ENCODE measurements at regions not wholly inside any gene's neighbourhood (a gene's known extent, or its start where the extent isn't known, plus 50 kb on each side); places are given as distances from the start of the nearest gene placed in this dataset.

DNA sequence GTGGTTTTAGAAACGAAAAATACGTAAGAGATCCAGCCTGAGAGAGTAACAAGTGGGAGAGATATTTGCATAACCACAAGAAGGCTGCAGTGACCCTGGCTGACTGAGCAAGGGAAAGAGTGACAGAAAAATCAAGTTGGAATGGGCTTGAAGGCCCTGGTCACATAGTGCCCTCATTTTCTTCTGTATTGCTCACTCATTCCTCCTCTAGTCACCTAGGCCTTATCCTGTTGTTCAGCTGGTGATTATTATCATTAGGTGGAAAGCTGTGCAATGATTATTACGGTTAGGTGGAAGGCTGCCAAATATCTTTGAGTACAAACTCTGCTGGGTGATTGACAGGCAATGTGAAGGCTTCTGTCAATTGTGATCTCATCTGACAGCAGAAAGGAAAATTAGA lies 2384.1 kb downstream of the PCDH7 start:
- peaks cover 0 to 4% of the 10 kb centered on the region in 2 experiments; a peak in 1 of 4 replicates for H3K4me1 Mint-ChIP-seq
- H3K4me2 ChIP-seq (ENCODE audit: insufficient read depth, insufficient read length, low read length) = no peak overlapping the region

More for the DNA sequence above, 2384.1 kb downstream of the PCDH7 start:
- Histone ChIP-seq H3K9ac (ENCODE audit: extremely low read depth, insufficient read length, low read length) (no peak overlapping the region), H3K9me3 (ENCODE audit: control insufficient read depth, low read depth, low read length) (no peaks in the 10 kb centered on the region), H4K8ac (replicated peaks; ENCODE audit: insufficient read length, low read depth, low read length) (no peak overlapping the region), H3K79me1 (ENCODE audit: insufficient read depth, low read depth, low read length, poor library complexity, severe bottlenecking) (no peaks in the 10 kb centered on the region), H4K91ac (ENCODE audit: insufficient read length, low read depth, low read length) (no peak overlapping the region), H3K18ac (ENCODE audit: insufficient read length, low read depth, low read length) (no peak overlapping the region), H2AK5ac (ENCODE audit: insufficient read length, low read length) (no peak overlapping the region), H4K20me1 (ENCODE audit: control insufficient read depth, insufficient read depth, insufficient read length) (no peaks in the 10 kb centered on the region), H2BK12ac (ENCODE audit: insufficient read length, low read depth, low read length) (no peak overlapping the region), H3K4me1 (ENCODE audit: insufficient read depth, low read length) (no peaks in the 10 kb centered on the region; the same call in 1 of the 2 replicates), H3K4ac (ENCODE audit: low read depth, low read length) (no peak overlapping the region), H2BK15ac (ENCODE audit: low read depth, low read length) (no peak overlapping the region), H3K27ac (ENCODE audit: insufficient read length, low read depth, low read length) (no peak overlapping the region), H4K5ac (ENCODE audit: insufficient read length, low read depth, low read length) (no peak overlapping the region), H2BK20ac (ENCODE audit: low read depth, low read length, poor library complexity, severe bottlenecking) (no peak overlapping the region), H3K79me2 (ENCODE audit: insufficient read depth, low read length) (no peaks in the 10 kb centered on the region), H3K27me3 (ENCODE audit: insufficient read depth, low read length) (no peaks in the 10 kb centered on the region), H2AFZ (ENCODE audit: low read length) (no peak overlapping the region), H3K23ac (ENCODE audit: insufficient read length, low read depth, low read length) (no peak overlapping the region), H3K14ac (ENCODE audit: insufficient read depth, low read length) (no peak overlapping the region), H3K56ac (ENCODE audit: insufficient read length, low read depth, low read length) (no peak overlapping the region), H3T11ph (ENCODE audit: low read length) (no peak overlapping the region), H3K23me2 (ENCODE audit: insufficient read length, low read depth, low read length, poor library complexity, severe bottlenecking) (no peaks in the 10 kb centered on the region), H2BK5ac (ENCODE audit: insufficient read length, low read length) (no peak overlapping the region), H2BK120ac (ENCODE audit: low read depth, low read length, poor library complexity, severe bottlenecking) (no peak overlapping the region)
- H3K36me3 Mint-ChIP-seq (ENCODE audit: insufficient read depth in 1 of 3, low read depth in 3 of 3) = no peaks in the 10 kb centered on the region; a peak in 1 of 7 replicates
- H3K27ac Mint-ChIP-seq = no peak overlapping the region
- no peak for DNase-seq
- no peak overlapping the region for H3K4me3 Mint-ChIP-seq
- WGBS (ENCODE audit: extremely low coverage, insufficient read length, low lambda C conversion rate) = no CpG with 5 or more reads among the region's 3 CpGs
- no peaks in the 10 kb centered on the region for H3K27me3 Mint-ChIP-seq (ENCODE audit: low read depth)
- peaks cover 0 to 6% of the 10 kb centered on the region in 2 experiments; a peak in 2 of 5 replicates for H3K9me3 Mint-ChIP-seq
- TF ChIP-seq CTCF (conservative IDR thresholded peaks at IDR 0.05) = no peak

All from H9 (cell line).